Mammary epithelial cell (primary cell): ENCODE measurements at regions not wholly inside any gene's neighbourhood (a gene's known extent, or its start where the extent isn't known, plus 50 kb on each side); places are given as distances from the start of the nearest gene placed in this dataset.

Source experiments
- CTCF ChIP-seq, 2 donors: IDR thresholded peaks in 1 of 2; conservative IDR thresholded peaks in 1 of 2; 2 replicates each; pipeline ENCODE4 v1.5.1; 2011 to 2012; ENCODE audit warnings: inconsistent platforms in 2 of 2, low read length in 2 of 2, mild to moderate bottlenecking in 2 of 2, control low read depth in 1 of 2, low read depth in 1 of 2; ENCODE audit not compliant: insufficient read depth in 1 of 2; ENCODE audit errors: extremely low read depth in 1 of 2
- EZH2 ChIP-seq: IDR thresholded peaks from 2 replicates; pipeline ENCODE4 v1.6.1; 2012; ENCODE audit warnings: low read length, inconsistent platforms, borderline replicate concordance

GRCh38 chr22:44591146-44591790, 93.2 kb upstream of the RTL6 start:
- TF ChIP-seq CTCF (conservative IDR thresholded peaks at IDR 0.05 in 1 of 2, IDR thresholded peaks at IDR 0.05 in 1 of 2; ENCODE audit: extremely low read depth in 1 of 2, insufficient read depth in 1 of 2, low read depth in 1 of 2, low read length in 2 of 2) (no peak), EZH2 (no peak)
